D721Med (cell line): ENCODE measurements at regions not wholly inside any gene's neighbourhood (a gene's known extent, or its start where the extent isn't known, plus 50 kb on each side); places are given as distances from the start of the nearest gene placed in this dataset.

ENCODE experiments used
- DNase-seq: peaks from one replicate; pipeline ENCODE4 v3.0.0; 2011; ENCODE audit warnings: low spot score; ENCODE audit not compliant: insufficient read length
- FAIRE-seq: peaks from 2 replicates; lab custom pipeline; 2011; peaks lifted over from hg19 to GRCh38; lab: Jason Lieb, UNC
- CTCF ChIP-seq: IDR thresholded peaks from 2 replicates; pipeline ENCODE4 v1.5.1; 2012; ENCODE audit warnings: mild to moderate bottlenecking, control low read depth; ENCODE audit not compliant: insufficient read depth; ENCODE audit errors: missing control alignments

GRCh38 chr12:88251798-88252197 lies 109.7 kb downstream of the TMTC3 start:
- TF ChIP-seq CTCF, result no peak
- FAIRE-seq, result no peak

GRCh38 chr12:88253371-88253978 lies 111.4 kb downstream of the TMTC3 start:
- no peak for DNase-seq
- TF ChIP-seq CTCF, result no peak
- FAIRE-seq, result no peak

More at GRCh38 chr12:88251798-88252197, 109.7 kb downstream of the TMTC3 start:
- no peak for DNase-seq

DNA sequence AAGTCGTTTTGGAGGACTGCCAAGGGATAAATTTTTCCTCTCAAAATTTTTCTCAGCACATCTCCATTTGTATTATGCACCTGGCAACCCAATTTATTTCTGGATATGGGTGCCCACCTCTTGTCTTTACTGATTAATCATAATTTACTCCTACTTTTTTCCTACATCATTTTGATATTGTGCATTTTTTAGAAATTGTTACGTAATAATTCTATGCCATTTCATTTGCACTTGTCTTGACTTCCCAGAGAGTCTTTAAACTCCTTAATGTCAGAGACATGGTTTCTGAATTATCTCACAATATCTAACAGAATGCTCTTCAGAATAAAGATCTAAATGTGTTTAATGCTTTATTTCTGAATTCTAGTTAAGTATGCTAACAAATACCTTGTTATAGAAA lies 113.1 kb downstream of the TMTC3 start:
- FAIRE-seq (no peak), DNase-seq (no peak)
- TF ChIP-seq CTCF, result no peak

- FAIRE-seq (no peak), DNase-seq (no peak)
- no peak for TF ChIP-seq CTCF
Observed at GRCh38 chr12:88255847-88256246, 113.7 kb downstream of the TMTC3 start.

DNA sequence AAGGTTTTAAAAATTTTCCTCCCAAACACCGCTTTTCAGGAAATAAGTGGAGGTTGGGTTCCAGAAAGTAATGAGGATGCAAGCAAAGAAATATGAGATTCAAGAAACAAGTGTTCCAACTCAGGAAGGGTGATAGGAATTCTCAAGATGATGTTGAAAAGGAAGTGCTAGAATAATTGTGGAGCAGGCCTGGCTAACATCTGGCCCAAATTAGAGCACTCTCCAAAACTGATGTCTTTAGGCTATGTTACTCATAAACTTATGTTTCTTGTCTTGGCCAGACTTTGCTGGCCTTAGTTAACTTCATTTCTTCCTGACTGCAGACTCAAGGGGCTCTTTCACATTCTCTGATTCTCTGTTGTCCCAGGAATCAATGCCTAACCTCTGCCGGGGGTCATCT lies 116.3 kb downstream of the TMTC3 start:
- DNase-seq (no peak), FAIRE-seq (no peak)
- TF ChIP-seq CTCF, result no peak

DNA sequence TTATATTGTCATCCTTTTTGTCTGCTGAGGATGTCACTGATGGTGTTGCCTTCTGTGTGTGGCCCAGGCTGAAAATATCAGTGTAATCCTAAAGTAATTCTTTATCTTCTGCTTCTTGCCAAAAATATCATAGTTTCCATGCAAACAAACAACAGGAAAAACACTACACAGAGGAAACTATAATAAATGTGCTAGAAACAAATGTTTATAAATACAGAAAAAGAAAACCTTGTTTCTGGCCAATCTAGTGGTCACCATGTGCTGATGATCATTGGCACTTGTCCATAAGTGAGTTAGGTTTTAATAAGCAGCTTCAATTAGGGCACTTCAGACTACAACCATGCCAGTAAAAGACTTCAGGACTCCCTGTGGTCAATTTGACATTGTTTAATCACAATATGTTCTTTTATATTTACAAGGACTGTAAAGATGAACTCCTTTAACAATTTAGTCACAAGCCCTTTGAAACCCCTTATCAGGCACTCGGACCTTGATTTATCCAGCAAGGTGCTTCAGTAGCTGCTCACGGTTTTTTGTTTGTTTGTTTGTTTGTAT lies 124.8 kb downstream of the TMTC3 start:
- DNase-seq, result no peak
- FAIRE-seq, result no peak
- no peak for TF ChIP-seq CTCF

DNA sequence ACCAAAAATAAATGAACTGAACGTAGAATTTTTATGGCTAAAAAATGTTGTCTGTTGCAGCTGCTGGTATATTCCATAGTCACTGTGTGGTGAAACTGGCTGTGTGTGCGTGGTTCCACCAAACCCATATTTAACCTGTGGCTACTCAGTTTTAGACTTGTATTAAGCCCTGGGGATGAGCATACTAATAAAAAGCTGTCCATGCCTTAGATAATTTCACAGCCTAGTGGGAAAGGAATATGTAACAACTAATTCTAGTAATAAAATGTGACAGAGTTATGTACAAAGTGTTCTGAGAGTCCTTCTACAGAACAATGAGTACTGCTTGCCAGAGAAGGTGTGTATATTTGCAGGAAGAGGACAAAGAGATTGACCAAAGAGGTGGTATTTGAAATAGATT lies 125.5 kb downstream of the TMTC3 start:
- DNase-seq (no peak), FAIRE-seq (no peak)
- TF ChIP-seq CTCF, result no peak
